H9 (cell line): ENCODE measurements at regions not wholly inside any gene's neighbourhood (a gene's known extent, or its start where the extent isn't known, plus 50 kb on each side); places are given as distances from the start of the nearest gene placed in this dataset.

Source experiments
- DNase-seq: peaks from one replicate; pipeline ENCODE4 v3.0.0-alpha.2; 2017
- H2AFZ ChIP-seq: one replicate; pipeline ENCODE4 v1.6.1; 2013; ENCODE audit warnings: mild to moderate bottlenecking, low read length, control low read depth, moderate library complexity
- H2AK5ac ChIP-seq: 2 replicates; pipeline ENCODE4 v1.6.1; 2013; ENCODE audit warnings: low read length, control low read depth, mixed read lengths; ENCODE audit not compliant: insufficient read length
- H2BK120ac ChIP-seq: one replicate; pipeline ENCODE4 v1.6.1; 2013; ENCODE audit warnings: low read depth, mild to moderate bottlenecking, low read length, control low read depth, inconsistent platforms; ENCODE audit not compliant: poor library complexity, severe bottlenecking
- H2BK12ac ChIP-seq: 2 replicates; pipeline ENCODE4 v1.6.1; 2013; ENCODE audit warnings: low read length, control low read depth, mixed read lengths, low read depth; ENCODE audit not compliant: insufficient read length
- H2BK15ac ChIP-seq: 2 replicates; pipeline ENCODE4 v1.6.1; 2013; ENCODE audit warnings: low read depth, low read length, control low read depth
- H2BK20ac ChIP-seq: one replicate; pipeline ENCODE4 v1.6.1; 2013; ENCODE audit warnings: low read depth, mild to moderate bottlenecking, low read length, control low read depth, inconsistent platforms; ENCODE audit not compliant: poor library complexity, severe bottlenecking
- H2BK5ac ChIP-seq: 2 replicates; pipeline ENCODE4 v1.6.1; 2013; ENCODE audit warnings: low read length, control low read depth, mixed read lengths; ENCODE audit not compliant: insufficient read length
- H3K14ac ChIP-seq: 2 replicates; pipeline ENCODE4 v1.6.1; 2013; ENCODE audit warnings: low read length, control low read depth; ENCODE audit not compliant: insufficient read depth
- H3K18ac ChIP-seq: 2 replicates; pipeline ENCODE4 v1.6.1; 2013; ENCODE audit warnings: low read depth, mild to moderate bottlenecking, mixed read lengths, low read length, control low read depth; ENCODE audit not compliant: insufficient read length
- H3K23ac ChIP-seq: 2 replicates; pipeline ENCODE4 v1.6.1; 2013; ENCODE audit warnings: low read length, control low read depth, mixed read lengths, low read depth; ENCODE audit not compliant: insufficient read length
- H3K23me2 ChIP-seq: 2 replicates; pipeline ENCODE4 v1.6.1; 2013; ENCODE audit warnings: low read depth, mild to moderate bottlenecking, mixed read lengths, low read length, control low read depth; ENCODE audit not compliant: insufficient read length, poor library complexity, severe bottlenecking
- H3K27ac ChIP-seq: 2 replicates; pipeline ENCODE4 v1.5.1; 2013; ENCODE audit warnings: low read length, control low read depth, mixed read lengths, low read depth; ENCODE audit not compliant: insufficient read length
- H3K27me3 ChIP-seq: 2 replicates; pipeline ENCODE4 v1.6.1; 2013; ENCODE audit warnings: low read length, control low read depth, inconsistent platforms; ENCODE audit not compliant: insufficient read depth
- H3K4ac ChIP-seq: 2 replicates; pipeline ENCODE4 v1.6.1; 2013; ENCODE audit warnings: low read depth, mild to moderate bottlenecking, control low read depth, inconsistent platforms, low read length, moderate library complexity
- H3K4me1 ChIP-seq: 2 replicates; pipeline ENCODE4 v1.6.1; 2013; ENCODE audit warnings: low read length, control low read depth, inconsistent platforms; ENCODE audit not compliant: insufficient read depth
- H3K4me2 ChIP-seq: 2 replicates; pipeline ENCODE4 v1.6.1; 2013; ENCODE audit warnings: low read length, control low read depth, mixed read lengths; ENCODE audit not compliant: insufficient read length, insufficient read depth
- H3K56ac ChIP-seq: 2 replicates; pipeline ENCODE4 v1.6.1; 2013; ENCODE audit warnings: low read depth, mild to moderate bottlenecking, mixed read lengths, low read length, control low read depth; ENCODE audit not compliant: insufficient read length
- H3K79me1 ChIP-seq: 2 replicates; pipeline ENCODE4 v1.6.1; 2013; ENCODE audit warnings: low read depth, mild to moderate bottlenecking, moderate library complexity, low read length, control low read depth, inconsistent platforms; ENCODE audit not compliant: insufficient read depth, poor library complexity, severe bottlenecking
- H3K79me2 ChIP-seq: 2 replicates; pipeline ENCODE4 v1.6.1; 2013; ENCODE audit warnings: low read length, control low read depth, inconsistent platforms; ENCODE audit not compliant: insufficient read depth
- H3K9ac ChIP-seq: 2 replicates; pipeline ENCODE4 v1.6.1; 2013; ENCODE audit warnings: low read length, control low read depth, mixed read lengths; ENCODE audit not compliant: insufficient read length; ENCODE audit errors: extremely low read depth
- H3K9me3 ChIP-seq: one replicate; pipeline ENCODE4 v1.6.1; 2013; ENCODE audit warnings: low read depth, low read length, inconsistent platforms; ENCODE audit not compliant: control insufficient read depth
- H3T11ph ChIP-seq: one replicate; pipeline ENCODE4 v1.6.1; 2013; ENCODE audit warnings: mild to moderate bottlenecking, low read length, control low read depth, inconsistent platforms
- H4K20me1 ChIP-seq: one replicate; pipeline ENCODE4 v1.6.1; 2013; ENCODE audit not compliant: control insufficient read depth, insufficient read length, insufficient read depth
- H4K5ac ChIP-seq: 2 replicates; pipeline ENCODE4 v1.6.1; 2013; ENCODE audit warnings: low read depth, mild to moderate bottlenecking, mixed read lengths, low read length, control low read depth; ENCODE audit not compliant: insufficient read length
- H4K8ac ChIP-seq: replicated peaks from 2 replicates; pipeline ENCODE4 v1.6.1; 2013; ENCODE audit warnings: low read length, control low read depth, mixed read lengths, low read depth; ENCODE audit not compliant: insufficient read length
- H4K91ac ChIP-seq: 2 replicates; pipeline ENCODE4 v1.6.1; 2013; ENCODE audit warnings: low read depth, mild to moderate bottlenecking, moderate library complexity, mixed read lengths, low read length, control low read depth; ENCODE audit not compliant: insufficient read length
- H3K27ac Mint-ChIP-seq, 3 experiments: 2 replicates in 2 of 3; 3 replicates in 1 of 3; pipeline ENCODE4 v1.8.0; 2020 to 2021; ENCODE audit warnings: mixed read lengths in 3 of 3, mild to moderate bottlenecking in 1 of 3, moderate library complexity in 1 of 3
- H3K27me3 Mint-ChIP-seq: 2 replicates; pipeline ENCODE4 v1.8.0; 2021; ENCODE audit warnings: low read depth, mild to moderate bottlenecking, moderate library complexity, mixed read lengths
- H3K36me3 Mint-ChIP-seq, 3 experiments: 2 replicates in 2 of 3; 3 replicates in 1 of 3; pipeline ENCODE4 v1.8.0; 2020 to 2021; ENCODE audit warnings: low read depth in 3 of 3, mixed read lengths in 3 of 3; ENCODE audit not compliant: insufficient read depth in 1 of 3
- H3K4me1 Mint-ChIP-seq, 2 experiments: 2 replicates each; pipeline ENCODE4 v1.8.0; 2020; ENCODE audit warnings: mixed read lengths in 2 of 2
- H3K4me3 Mint-ChIP-seq, 2 experiments: 2 replicates in 1 of 2; 3 replicates in 1 of 2; pipeline ENCODE4 v1.8.0; 2020 to 2021; ENCODE audit warnings: mild to moderate bottlenecking in 2 of 2, mixed read lengths in 2 of 2, moderate library complexity in 1 of 2
- H3K9me3 Mint-ChIP-seq, 2 experiments: 2 replicates in 1 of 2; 3 replicates in 1 of 2; pipeline ENCODE4 v1.8.0; 2020; ENCODE audit warnings: mild to moderate bottlenecking in 2 of 2, mixed read lengths in 2 of 2, moderate library complexity in 1 of 2
- WGBS: extraction: QIAGEN DNeasy Blood & Tissue Kit; methylation state at CpG from one replicate; pipeline ENCODE4 v1.1.7; 2013; ENCODE audit warnings: missing lambda C conversion rate, low lambda C conversion rate, mixed read lengths; ENCODE audit not compliant: insufficient read length; ENCODE audit errors: extremely low coverage; 5-methylcytosine and 5-hydroxymethylcytosine counted together
- TF ChIP-seq, protein P1 (sequence below): fragments of 200-600 bp; sonication (generic); conservative IDR thresholded peaks from 3 replicates; pipeline ENCODE4 v1.8.0; 2021; ENCODE audit warnings: antibody characterized with exemption, mild to moderate bottlenecking

DNA sequence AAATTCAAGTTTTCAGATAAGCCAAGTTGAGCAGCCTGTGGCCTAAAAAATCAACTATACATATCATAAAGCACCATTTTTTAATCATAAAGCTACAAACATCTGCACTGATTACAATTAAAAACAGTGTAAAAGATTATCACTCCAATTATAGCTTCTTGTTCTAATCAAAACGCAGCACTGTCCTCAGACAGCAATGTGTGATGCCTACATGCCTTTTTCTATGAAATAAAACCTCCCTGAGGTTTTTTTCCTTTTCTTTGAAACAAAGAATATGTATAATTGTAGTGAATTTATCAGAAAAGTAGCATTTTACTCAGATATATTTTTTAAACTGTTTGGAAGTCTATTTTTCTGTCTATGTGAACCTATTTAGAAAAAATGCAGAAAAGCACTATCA, 366.1 kb upstream of the CCNH start:
- no peak overlapping the region for H2BK12ac ChIP-seq
- H3K9me3 ChIP-seq = no peaks in the 10 kb centered on the region
- H3T11ph ChIP-seq = no peak overlapping the region
- no peak overlapping the region for H3K4ac ChIP-seq
- H3K79me1 ChIP-seq = no peaks in the 10 kb centered on the region
- no peak overlapping the region for H4K5ac ChIP-seq
- H3K9ac ChIP-seq = no peak overlapping the region
- no peaks in the 10 kb centered on the region; the same call in 1 of the 2 replicates for H3K4me1 ChIP-seq
- H4K91ac ChIP-seq = no peak overlapping the region
- H2BK15ac ChIP-seq = no peak overlapping the region
- no peak overlapping the region for H2AK5ac ChIP-seq
- H3K14ac ChIP-seq = no peak overlapping the region
- H2BK120ac ChIP-seq = no peak overlapping the region
- H3K27ac ChIP-seq = no peak overlapping the region
- H3K27me3 Mint-ChIP-seq = peaks cover 20% of the 10 kb centered on the region
- H2BK20ac ChIP-seq = no peak overlapping the region
- no peak for DNase-seq
- peaks cover 14 to 19% of the 10 kb centered on the region in 2 experiments for H3K4me1 Mint-ChIP-seq
- no peak overlapping the region for H3K27ac Mint-ChIP-seq
- no peaks in the 10 kb centered on the region for H4K20me1 ChIP-seq
- TF ChIP-seq, protein P1, sequence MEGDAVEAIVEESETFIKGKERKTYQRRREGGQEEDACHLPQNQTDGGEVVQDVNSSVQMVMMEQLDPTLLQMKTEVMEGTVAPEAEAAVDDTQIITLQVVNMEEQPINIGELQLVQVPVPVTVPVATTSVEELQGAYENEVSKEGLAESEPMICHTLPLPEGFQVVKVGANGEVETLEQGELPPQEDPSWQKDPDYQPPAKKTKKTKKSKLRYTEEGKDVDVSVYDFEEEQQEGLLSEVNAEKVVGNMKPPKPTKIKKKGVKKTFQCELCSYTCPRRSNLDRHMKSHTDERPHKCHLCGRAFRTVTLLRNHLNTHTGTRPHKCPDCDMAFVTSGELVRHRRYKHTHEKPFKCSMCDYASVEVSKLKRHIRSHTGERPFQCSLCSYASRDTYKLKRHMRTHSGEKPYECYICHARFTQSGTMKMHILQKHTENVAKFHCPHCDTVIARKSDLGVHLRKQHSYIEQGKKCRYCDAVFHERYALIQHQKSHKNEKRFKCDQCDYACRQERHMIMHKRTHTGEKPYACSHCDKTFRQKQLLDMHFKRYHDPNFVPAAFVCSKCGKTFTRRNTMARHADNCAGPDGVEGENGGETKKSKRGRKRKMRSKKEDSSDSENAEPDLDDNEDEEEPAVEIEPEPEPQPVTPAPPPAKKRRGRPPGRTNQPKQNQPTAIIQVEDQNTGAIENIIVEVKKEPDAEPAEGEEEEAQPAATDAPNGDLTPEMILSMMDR = no peak
- H3K4me2 ChIP-seq = no peak overlapping the region
- no peaks in the 10 kb centered on the region for H3K27me3 ChIP-seq
- no peak overlapping the region for H3K18ac ChIP-seq
- H3K79me2 ChIP-seq = no peaks in the 10 kb centered on the region
- no CpG with 5 or more reads among the region's 1 CpG for whole genome bisulfite sequencing
- no peak overlapping the region for H3K4me3 Mint-ChIP-seq
- no peaks in the 10 kb centered on the region for H3K23me2 ChIP-seq
- no peak overlapping the region for H3K56ac ChIP-seq
- H2AFZ ChIP-seq = no peak overlapping the region
- no peak overlapping the region for H4K8ac ChIP-seq
- no peaks in the 10 kb centered on the region; a peak in 1 of 5 replicates for H3K9me3 Mint-ChIP-seq
- H3K23ac ChIP-seq = no peak overlapping the region
- H3K36me3 Mint-ChIP-seq = no peaks in the 10 kb centered on the region
- H2BK5ac ChIP-seq = no peak overlapping the region
